HG03378 (cell line): ENCODE measurements at regions not wholly inside any gene's neighbourhood (a gene's known extent, or its start where the extent isn't known, plus 50 kb on each side); places are given as distances from the start of the nearest gene placed in this dataset.
"Not testable (repeated sequence)": the region's sequence is repeated elsewhere in the genome, so short reads cannot be mapped to it uniquely, and the experiment has no call there.

ENCODE experiments used
- ATAC-seq: cut with Tn5 transposase; IDR thresholded peaks from one replicate; pipeline ENCODE4 v1.9.1; 2021; ENCODE audit warnings: mild to moderate bottlenecking, moderate library complexity; ENCODE audit not compliant: unreplicated experiment

- no peak for ATAC-seq
Observed at GRCh38 chr2:154507186-154507585, 191.3 kb upstream of the KCNJ3 start.

GRCh38 chr2:154518872-154519271 lies 179.6 kb upstream of the KCNJ3 start:
- no peak for ATAC-seq

- not testable (repeated sequence) for ATAC-seq
Observed at GRCh38 chr2:154520951-154521350, 177.5 kb upstream of the KCNJ3 start.

DNA sequence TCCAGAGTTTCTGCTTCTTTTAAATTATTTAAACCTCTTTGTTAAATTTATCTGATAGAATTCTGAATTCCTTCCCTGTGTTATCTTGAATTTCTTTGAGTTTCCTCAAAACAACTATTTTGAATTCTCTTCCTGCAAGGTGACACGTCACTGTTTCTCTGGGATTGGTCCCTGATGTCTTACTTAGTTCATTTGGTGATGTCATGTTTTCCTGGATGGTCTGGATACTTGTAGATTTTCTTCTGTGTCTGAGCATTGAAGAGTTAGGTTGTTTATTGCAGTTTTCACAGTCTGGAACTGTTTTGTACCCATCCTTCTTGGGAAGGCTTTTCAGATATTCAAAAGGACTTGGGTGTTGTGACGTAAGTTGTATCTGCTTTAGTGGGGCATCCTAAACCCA lies 172.3 kb upstream of the KCNJ3 start:
- no peak for ATAC-seq

DNA sequence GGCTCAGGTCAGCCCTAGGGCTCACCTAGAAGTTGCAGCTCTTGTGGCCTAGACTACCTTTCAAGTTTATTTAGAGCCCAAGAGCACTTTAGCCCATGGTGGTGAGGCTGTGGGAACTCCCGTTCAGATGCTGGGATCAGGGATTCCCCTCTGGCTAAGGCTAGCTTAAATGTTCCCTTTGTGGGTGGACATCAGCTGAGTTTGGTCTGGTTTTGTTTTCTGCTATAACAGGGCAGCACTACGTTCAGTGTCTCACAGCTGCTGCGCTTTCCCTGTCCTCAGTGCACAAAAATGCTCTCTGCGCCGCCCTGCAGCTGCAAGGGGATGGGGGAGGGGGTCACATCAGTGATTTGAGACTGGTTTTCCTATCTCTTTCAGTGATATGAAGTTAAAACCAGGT lies 170.5 kb upstream of the KCNJ3 start:
- no peak for ATAC-seq

DNA sequence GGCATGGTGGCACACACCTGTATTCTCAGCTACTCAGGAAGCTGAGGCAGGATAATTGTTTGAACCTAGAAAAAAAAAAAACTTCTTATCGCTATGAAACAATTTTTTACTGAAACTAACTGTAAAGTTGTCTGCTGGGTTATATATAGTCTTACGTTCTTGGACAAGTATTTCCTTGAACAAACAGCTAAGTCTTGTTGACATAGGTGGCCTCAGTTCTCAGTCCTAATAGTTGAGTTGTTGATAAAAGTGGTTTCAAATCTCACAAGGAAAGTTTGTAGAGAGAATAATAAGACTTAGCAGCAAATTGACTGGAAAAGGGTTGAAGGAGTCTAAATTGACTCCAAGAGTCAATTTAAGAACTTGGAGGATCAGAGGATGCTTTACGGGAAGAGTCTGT lies 166.5 kb upstream of the KCNJ3 start:
- no peak for ATAC-seq

GRCh38 chr2:154532763-154533162 lies 165.7 kb upstream of the KCNJ3 start:
- no peak for ATAC-seq

GRCh38 chr2:154533300-154533940 lies 165.1 kb upstream of the KCNJ3 start:
- no peak for ATAC-seq

DNA sequence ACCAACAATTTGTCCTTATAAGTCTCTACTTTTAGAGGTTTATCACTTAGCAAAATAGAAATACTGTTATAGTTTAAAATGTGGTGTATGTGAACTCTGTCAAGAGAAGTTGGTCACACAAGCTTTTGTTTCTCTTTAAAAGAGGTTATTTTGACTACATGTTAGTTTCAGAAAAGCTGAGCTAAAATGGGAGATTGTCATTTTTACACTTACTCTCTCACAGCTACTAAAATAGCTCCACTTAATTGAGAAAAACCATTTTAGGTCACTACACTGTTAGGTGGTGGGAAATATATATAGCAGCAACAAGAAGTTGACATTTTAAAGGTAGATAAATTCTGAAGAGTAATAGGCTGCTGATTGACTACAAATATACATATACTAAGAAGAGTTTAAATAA lies 161.5 kb upstream of the KCNJ3 start:
- ATAC-seq: peak; percentile 58

GRCh38 chr2:154537843-154538450 lies 160.5 kb upstream of the KCNJ3 start:
- ATAC-seq: no peak

DNA sequence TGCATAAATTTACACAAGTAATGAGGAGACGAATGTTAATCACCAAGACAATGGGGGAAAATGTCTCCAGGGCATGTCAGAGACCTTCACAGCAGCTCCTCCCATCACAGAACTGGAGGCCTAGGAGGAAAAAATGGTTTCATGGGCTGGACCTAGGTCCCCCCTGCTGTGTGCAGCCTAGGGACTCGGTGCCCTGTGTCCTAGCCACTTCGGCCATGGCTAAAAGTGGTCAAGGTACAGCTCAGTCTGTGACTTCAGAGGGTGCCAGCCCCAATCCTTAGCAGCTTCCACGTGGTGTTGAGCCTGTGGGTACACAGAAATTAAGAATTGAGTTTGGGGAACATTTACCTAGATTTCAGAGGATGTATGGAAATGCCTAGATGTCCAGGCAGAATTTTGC lies 152.2 kb upstream of the KCNJ3 start:
- ATAC-seq: no peak

DNA sequence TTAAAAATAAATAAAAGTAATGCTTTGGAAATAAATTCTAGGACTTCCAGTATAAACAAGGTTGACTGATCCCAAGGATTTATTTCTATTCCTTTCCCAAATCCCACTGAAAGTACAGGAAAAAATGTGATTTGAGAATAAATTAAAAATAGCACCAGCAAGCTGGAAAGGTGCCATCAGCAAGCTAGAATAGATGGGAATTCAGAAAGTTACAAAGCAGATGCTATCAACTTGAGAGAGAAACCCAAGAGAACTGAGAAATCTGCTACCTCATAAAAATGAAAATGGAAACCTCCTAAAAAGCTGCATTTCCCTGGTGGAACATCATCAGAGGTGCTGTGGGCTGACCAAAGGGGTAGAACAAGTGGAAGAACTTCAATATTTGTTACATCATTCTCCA lies 148.6 kb upstream of the KCNJ3 start:
- ATAC-seq: no peak

DNA sequence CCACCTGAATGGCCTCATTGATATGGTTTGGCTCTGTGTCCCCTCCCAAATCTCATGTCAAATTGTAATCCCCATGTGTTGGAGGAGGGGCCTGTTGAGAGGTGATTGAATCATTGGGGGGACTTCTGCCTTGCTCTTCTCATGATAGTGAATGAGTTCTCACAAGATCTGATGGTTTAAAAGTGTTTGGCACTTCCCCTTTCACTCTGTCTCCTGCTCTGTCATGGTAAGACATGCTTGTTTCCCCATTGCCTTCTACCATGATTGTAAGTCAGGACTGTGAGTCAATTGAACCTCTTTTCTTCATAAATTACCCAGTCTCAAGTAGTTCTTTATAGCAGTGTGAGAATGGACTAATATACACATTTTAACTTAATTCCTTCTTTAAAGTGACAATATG lies 146.8 kb upstream of the KCNJ3 start:
- no peak for ATAC-seq

GRCh38 chr2:154554046-154554445 lies 144.4 kb upstream of the KCNJ3 start:
- peak; percentile 61 for ATAC-seq

GRCh38 chr2:154555710-154556109 lies 142.8 kb upstream of the KCNJ3 start:
- ATAC-seq: no peak

DNA sequence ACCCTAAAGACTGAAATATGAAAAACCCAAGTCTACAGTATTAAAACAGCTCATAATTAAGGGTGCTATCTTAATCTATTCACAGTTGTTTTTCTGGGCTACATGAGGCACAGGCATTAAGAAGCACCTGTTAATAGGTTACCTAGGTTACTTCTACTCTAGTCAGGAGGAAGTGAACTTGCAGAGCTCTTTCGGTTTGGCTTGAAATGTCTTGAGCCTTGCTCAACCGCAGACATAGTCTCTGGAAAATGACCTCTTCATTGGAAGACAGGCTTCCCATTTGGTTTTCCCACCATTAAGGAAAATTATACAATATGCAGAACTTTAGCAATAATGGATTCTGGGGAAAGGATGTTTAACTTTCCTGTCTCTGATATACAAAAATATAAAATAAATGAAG lies 142.3 kb upstream of the KCNJ3 start:
- ATAC-seq: peak; percentile 56

- no peak for ATAC-seq
Observed at GRCh38 chr2:154556607-154557006, 141.9 kb upstream of the KCNJ3 start.

DNA sequence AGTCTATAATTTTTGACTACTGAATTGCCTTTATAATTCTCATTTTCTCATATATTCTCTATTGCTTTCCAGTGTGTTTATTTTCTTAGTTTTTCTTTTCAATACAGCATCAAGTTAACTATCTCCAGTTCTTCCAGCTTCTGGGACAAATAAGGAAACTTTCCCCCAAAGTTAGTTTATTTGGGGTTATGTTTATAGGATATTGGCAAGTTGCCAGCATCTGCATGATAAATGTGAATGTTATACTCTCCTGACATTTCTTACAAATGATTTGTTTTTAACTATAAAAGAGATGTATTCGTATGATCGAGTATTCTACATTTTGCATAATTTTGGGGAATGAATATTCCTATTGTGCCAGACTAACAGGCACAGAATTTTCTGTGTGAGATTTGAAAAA lies 140.6 kb upstream of the KCNJ3 start:
- no peak for ATAC-seq

GRCh38 chr2:154565433-154565832 lies 133.1 kb upstream of the KCNJ3 start:
- no peak for ATAC-seq

DNA sequence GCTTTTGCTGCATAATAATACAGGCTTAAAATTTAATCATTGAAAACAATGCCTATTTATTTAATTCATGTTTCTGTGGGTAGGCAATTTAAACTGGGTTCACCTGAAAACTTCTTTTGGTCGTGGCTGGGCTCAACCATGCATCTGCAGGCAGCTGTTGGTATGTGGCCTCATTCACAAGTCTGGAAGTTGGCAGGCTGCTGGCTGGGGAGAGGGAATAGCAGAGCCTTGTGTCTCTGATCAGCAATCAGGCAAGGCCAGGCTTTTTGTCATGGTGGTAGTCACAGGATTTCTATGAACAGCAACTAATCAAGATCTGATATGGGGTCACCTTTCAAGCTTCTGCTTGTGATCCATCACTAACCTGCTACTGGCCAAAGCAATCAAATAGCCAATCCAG lies 130.1 kb upstream of the KCNJ3 start:
- ATAC-seq: no peak

GRCh38 chr2:154570501-154570900 lies 128.0 kb upstream of the KCNJ3 start:
- ATAC-seq: no peak

GRCh38 chr2:154576699-154577098 lies 121.8 kb upstream of the KCNJ3 start:
- not testable (repeated sequence) for ATAC-seq

DNA sequence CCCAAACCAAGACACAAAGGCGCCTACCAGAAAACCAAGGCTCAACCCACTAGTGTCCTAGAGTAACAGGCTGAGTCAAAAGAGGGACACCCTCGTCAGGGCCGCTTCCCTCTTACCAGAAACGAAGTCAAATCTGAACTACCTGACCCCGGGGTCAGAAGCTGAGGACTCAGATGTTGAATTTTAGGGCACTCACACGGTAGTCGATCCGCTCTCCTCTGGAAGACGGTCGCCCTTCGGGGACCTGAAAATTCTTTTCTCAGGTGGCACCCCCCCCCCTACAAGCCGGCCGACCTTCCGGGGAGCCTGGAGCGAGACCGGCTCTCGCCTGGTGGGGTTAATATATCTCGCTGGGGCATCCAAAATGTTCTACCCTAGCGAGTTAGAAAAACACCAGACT lies 121.1 kb upstream of the KCNJ3 start:
- ATAC-seq: no peak
